Fibroblast of skin of abdomen (primary cell): ENCODE measurements at regions not wholly inside any gene's neighbourhood (a gene's known extent, or its start where the extent isn't known, plus 50 kb on each side); places are given as distances from the start of the nearest gene placed in this dataset.
"Not testable (repeated sequence)": the region's sequence is repeated elsewhere in the genome, so short reads cannot be mapped to it uniquely, and the experiment has no call there.

Source experiments
- DNase-seq: peaks from one replicate; pipeline ENCODE4 v3.0.0-alpha.2; 2013

GRCh38 chr18:3328532-3328931 lies 66.6 kb downstream of the MYL12B start:
- no peak for DNase-seq

- DNase-seq = no peak
Observed at GRCh38 chr18:3329471-3329870, 67.5 kb downstream of the MYL12B start.

GRCh38 chr18:3329872-3330271 lies 67.9 kb downstream of the MYL12B start:
- DNase-seq = no peak

GRCh38 chr18:3330622-3331021 lies 68.7 kb downstream of the MYL12B start:
- DNase-seq = no peak

GRCh38 chr18:3332376-3332775 lies 70.4 kb downstream of the MYL12B start:
- DNase-seq = no peak

- no peak for DNase-seq
Observed at GRCh38 chr18:3333056-3333720, 71.3 kb downstream of the MYL12B start.

GRCh38 chr18:3333721-3334386 lies 71.9 kb downstream of the MYL12B start:
- DNase-seq = no peak

- no peak for DNase-seq
Observed at GRCh38 chr18:3340015-3340681, 78.2 kb downstream of the MYL12B start.

GRCh38 chr18:3340682-3341097 lies 78.8 kb downstream of the MYL12B start:
- DNase-seq = no peak

GRCh38 chr18:3342628-3343027 lies 80.7 kb downstream of the MYL12B start:
- no peak for DNase-seq

- peak; percentile 32 for DNase-seq
Observed at GRCh38 chr18:3345452-3345851, 83.5 kb downstream of the MYL12B start.

GRCh38 chr18:3345885-3346284 lies 84.0 kb downstream of the MYL12B start:
- no peak for DNase-seq

- DNase-seq = no peak
Observed at GRCh38 chr18:3346487-3346886, 84.6 kb downstream of the MYL12B start.

- no peak for DNase-seq
Observed at GRCh38 chr18:3347286-3347803, 85.4 kb downstream of the MYL12B start.

- no peak for DNase-seq
Observed at GRCh38 chr18:3348176-3348575, 86.2 kb downstream of the MYL12B start.

GRCh38 chr18:3349046-3349841 lies 87.3 kb downstream of the MYL12B start:
- not testable (repeated sequence) for DNase-seq

GRCh38 chr18:3350021-3350420 lies 88.1 kb downstream of the MYL12B start:
- DNase-seq = no peak

- peak; percentile 13 for DNase-seq
Observed at GRCh38 chr18:3350566-3351527, 88.9 kb downstream of the MYL12B start.

- no peak for DNase-seq
Observed at GRCh38 chr18:3354506-3354905, 92.6 kb downstream of the MYL12B start.

GRCh38 chr18:3356614-3357013 lies 93.4 kb upstream of the TGIF1 start:
- DNase-seq = no peak

- DNase-seq = no peak
Observed at GRCh38 chr18:3357516-3357915, 92.5 kb upstream of the TGIF1 start.

- no peak for DNase-seq
Observed at GRCh38 chr18:3358310-3358709, 91.7 kb upstream of the TGIF1 start.
